HepG2 (cell line): ENCODE measurements at regions not wholly inside any gene's neighbourhood (a gene's known extent, or its start where the extent isn't known, plus 50 kb on each side); places are given as distances from the start of the nearest gene placed in this dataset.

ENCODE experiments used
- ATAC-seq: fragments of 200-7000 bp; cut with Tn5 transposase; 3 replicates; pipeline ENCODE4 v1.9.1; 2020; ENCODE audit warnings: mild to moderate bottlenecking, moderate library complexity
- BruUV-seq: library from RNA; stranded (reverse); fragments of 400-500 nt; replicated peaks from 2 replicates; lab custom pipeline; 2021; lab: Mats Ljungman, UMichigan
- CTCF ChIA-PET: fragments of 300-600 bp; formaldehyde crosslinking; extraction: SDS; loops from one replicate; lab custom pipeline; 2021; ENCODE audit warnings: low total read pairs, inconsistent platforms, low intra/inter-chr PET ratio; lab: Yijun Ruan, JAX
- POLR2A ChIA-PET: fragments of 350-600 bp; sonication (Branson Sonifier 250); formaldehyde crosslinking; loops from one replicate; lab custom pipeline; 2020; ENCODE audit warnings: antibody characterized with exemption, inconsistent platforms; lab: Yijun Ruan, JAX
- DNase-seq: peaks from one replicate; pipeline ENCODE4 v3.0.0-alpha.2; 2015; ENCODE audit warnings: low spot score
- FAIRE-seq: peaks from 3 replicates; lab custom pipeline; 2011; peaks lifted over from hg19 to GRCh38; lab: Jason Lieb, UNC
- H2AFZ ChIP-seq: one replicate; pipeline ENCODE4 v1.6.1; 2011; ENCODE audit warnings: low read length, inconsistent platforms
- H3K27ac ChIP-seq: fragments of 300-600 bp; 3 replicates; pipeline ENCODE4 v1.8.0; 2011; ENCODE audit warnings: mixed run types, mild to moderate bottlenecking, mixed read lengths, low read length, inconsistent platforms; ENCODE audit not compliant: insufficient read depth; ENCODE audit errors: extremely low read length
- H3K27me3 ChIP-seq, 2 experiments: fragments of 200-600 bp in 1 of 2; 2 replicates in 1 of 2; 3 replicates in 1 of 2; pipeline versions ENCODE4 v1.6.0 to v1.8.0; 2011; ENCODE audit warnings: low read length in 2 of 2, mild to moderate bottlenecking in 2 of 2, moderate library complexity in 2 of 2, inconsistent platforms in 1 of 2; ENCODE audit not compliant: insufficient read depth in 2 of 2, control insufficient read depth in 1 of 2
- H3K36me3 ChIP-seq, 2 experiments: fragments of 200-600 bp in 1 of 2; replicated peaks in 1 of 2; 2 replicates in 1 of 2; 3 replicates in 1 of 2; pipeline versions ENCODE4 v1.5.1 to v1.8.0; 2011; ENCODE audit warnings: low read length in 2 of 2, inconsistent platforms in 1 of 2; ENCODE audit not compliant: insufficient read depth in 2 of 2, control insufficient read depth in 1 of 2
- H3K4me1 ChIP-seq: 2 replicates; pipeline ENCODE4 v1.5.1; 2012; ENCODE audit warnings: low read length, inconsistent platforms; ENCODE audit not compliant: insufficient read depth
- H3K4me2 ChIP-seq: 2 replicates; pipeline ENCODE4 v1.6.0; 2011; ENCODE audit warnings: low read depth, low read length, inconsistent platforms
- H3K4me3 ChIP-seq, 3 experiments: fragments of 200-600 bp in 1 of 3; sonication (generic), shearing (Covaris generic) in 1 of 3; replicated peaks in 1 of 3; 2 replicates each; pipeline ENCODE4 v1.5.1; 2011 to 2016; ENCODE audit warnings: low read length in 3 of 3, inconsistent platforms in 2 of 3, low read depth in 2 of 3, mild to moderate bottlenecking in 2 of 3, control low read depth in 1 of 3, mixed read lengths in 1 of 3; ENCODE audit not compliant: insufficient read depth in 1 of 3
- H3K79me2 ChIP-seq: one replicate; pipeline ENCODE4 v1.6.1; 2011; ENCODE audit warnings: low read length, inconsistent platforms; ENCODE audit not compliant: insufficient read depth
- H3K9ac ChIP-seq: 2 replicates; pipeline ENCODE4 v1.6.0; 2011; ENCODE audit warnings: mild to moderate bottlenecking, low read depth, low read length, inconsistent platforms; ENCODE audit not compliant: insufficient read depth
- H3K9me3 ChIP-seq: 2 replicates; pipeline ENCODE4 v1.5.1; 2012; ENCODE audit warnings: mild to moderate bottlenecking, low read length
- H4K20me1 ChIP-seq: 2 replicates; pipeline ENCODE4 v1.6.0; 2011; ENCODE audit warnings: inconsistent platforms, mild to moderate bottlenecking, low read length, moderate library complexity; ENCODE audit not compliant: insufficient read depth
- ATF7 ChIP-seq, 2 experiments: fragments of 450-650 bp in 1 of 2; sonication (generic) in 1 of 2; formaldehyde crosslinking in 1 of 2; IDR thresholded peaks; 2 replicates each; pipeline versions ENCODE4 v1.4.0 to v1.6.1; 2016 to 2020; ENCODE audit warnings: antibody characterized with exemption in 1 of 2, mild to moderate bottlenecking in 1 of 2, missing genetic modification reagents in 1 of 2
- CAMTA2 ChIP-seq: sonication (generic); formaldehyde crosslinking; IDR thresholded peaks from 2 replicates; pipeline ENCODE4 v1.4.0; 2020; ENCODE audit warnings: mild to moderate bottlenecking, missing genetic modification reagents, borderline replicate concordance
- NBN ChIP-seq: fragments of 450-650 bp; conservative IDR thresholded peaks from 2 replicates; pipeline ENCODE4 v1.6.1; 2017
- ONECUT2 ChIP-seq: sonication (generic); formaldehyde crosslinking; IDR thresholded peaks from 2 replicates; pipeline ENCODE4 v1.4.0; 2020; ENCODE audit warnings: missing genetic modification reagents
- RCOR2 ChIP-seq: IDR thresholded peaks from 2 replicates; pipeline ENCODE4 v1.6.1; 2016; ENCODE audit warnings: missing biosample characterization, missing genetic modification reagents
- SMAD9 ChIP-seq: sonication (generic); formaldehyde crosslinking; IDR thresholded peaks from 2 replicates; pipeline ENCODE4 v1.5.1; 2020; ENCODE audit warnings: mild to moderate bottlenecking, missing genetic modification reagents
- XBP1 ChIP-seq: sonication (generic); formaldehyde crosslinking; IDR thresholded peaks from 2 replicates; pipeline ENCODE4 v1.5.0; 2020; ENCODE audit warnings: missing genetic modification reagents
- ZNF343 ChIP-seq: sonication (generic); formaldehyde crosslinking; IDR thresholded peaks from 2 replicates; pipeline ENCODE4 v1.4.0; 2020; ENCODE audit warnings: mild to moderate bottlenecking, missing genetic modification reagents
- in situ Hi-C: cut with HindIII; loops from 2 replicates; pipeline ENCODE4 v1.10.0; 2017; ENCODE audit warnings: low pct_unique_long_range_greater_than_20kb; ENCODE audit not compliant: extremely low pct_ligation_motif_present
- intact Hi-C: fragments of 100-400 bp; cut with micrococcal nuclease; formaldehyde crosslinking; loops from one replicate; pipeline ENCODE4 v1.10.0; 2022; ENCODE audit not compliant: unreplicated experiment
- TF ChIP-seq, protein P1 (sequence below): sonication (generic); formaldehyde crosslinking; IDR thresholded peaks from 2 replicates; pipeline ENCODE4 v1.5.0; 2020; ENCODE audit warnings: mild to moderate bottlenecking, missing genetic modification reagents
- TF ChIP-seq, protein P2 (sequence below): sonication (generic); formaldehyde crosslinking; IDR thresholded peaks from 2 replicates; pipeline ENCODE4 v1.4.0; 2020; ENCODE audit warnings: mild to moderate bottlenecking, missing genetic modification reagents

DNA sequence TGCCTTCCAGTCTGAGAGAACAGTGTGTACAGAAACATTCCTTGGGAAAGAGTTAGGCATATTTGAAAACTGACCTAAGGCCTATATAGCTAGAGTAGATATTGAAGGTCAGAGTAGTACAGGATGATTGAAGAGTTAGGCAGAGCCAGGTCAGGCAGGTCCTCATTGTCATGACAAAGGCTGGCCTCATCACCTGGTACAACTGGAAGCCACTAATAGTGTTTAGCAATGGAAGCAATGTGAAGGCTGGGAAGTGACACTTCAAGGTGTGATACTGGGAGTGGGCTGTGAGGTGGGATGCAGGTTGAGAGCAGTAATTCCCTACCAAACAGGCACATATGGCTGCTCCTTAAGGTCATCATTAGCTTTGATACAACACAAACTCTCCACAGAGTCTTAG is 123.6 kb upstream of the CCNH start:
- no peak for ATAC-seq
- H3K27ac ChIP-seq = no peak overlapping the region
- no peak overlapping the region for H3K9ac ChIP-seq
- no peak for DNase-seq
- BruUV-seq = no TSS peak
- no peaks in the 10 kb centered on the region for H3K27me3 ChIP-seq
- ChIA-PET CTCF (no interaction called here), POLR2A (no interaction called here)
- no peak overlapping the region for H3K4me2 ChIP-seq
- TF ChIP-seq, protein P1, sequence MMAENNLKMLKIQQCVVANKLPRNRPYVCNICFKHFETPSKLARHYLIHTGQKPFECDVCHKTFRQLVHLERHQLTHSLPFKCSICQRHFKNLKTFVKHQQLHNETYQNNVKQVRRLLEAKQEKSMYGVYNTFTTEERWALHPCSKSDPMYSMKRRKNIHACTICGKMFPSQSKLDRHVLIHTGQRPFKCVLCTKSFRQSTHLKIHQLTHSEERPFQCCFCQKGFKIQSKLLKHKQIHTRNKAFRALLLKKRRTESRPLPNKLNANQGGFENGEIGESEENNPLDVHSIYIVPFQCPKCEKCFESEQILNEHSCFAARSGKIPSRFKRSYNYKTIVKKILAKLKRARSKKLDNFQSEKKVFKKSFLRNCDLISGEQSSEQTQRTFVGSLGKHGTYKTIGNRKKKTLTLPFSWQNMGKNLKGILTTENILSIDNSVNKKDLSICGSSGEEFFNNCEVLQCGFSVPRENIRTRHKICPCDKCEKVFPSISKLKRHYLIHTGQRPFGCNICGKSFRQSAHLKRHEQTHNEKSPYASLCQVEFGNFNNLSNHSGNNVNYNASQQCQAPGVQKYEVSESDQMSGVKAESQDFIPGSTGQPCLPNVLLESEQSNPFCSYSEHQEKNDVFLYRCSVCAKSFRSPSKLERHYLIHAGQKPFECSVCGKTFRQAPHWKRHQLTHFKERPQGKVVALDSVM = no peak
- TF ChIP-seq ZNF343 (CRISPR knock-in tag) (no peak), ATF7 (IDR thresholded peaks at IDR 0.05) (no peak), ATF7 (CRISPR knock-in tag; IDR thresholded peaks at IDR 0.05) (no peak), NBN (no peak), RCOR2 (CRISPR knock-in tag) (no peak), XBP1 (no peak), ONECUT2 (CRISPR knock-in tag) (no peak), SMAD9 (CRISPR knock-in tag) (no peak), CAMTA2 (CRISPR knock-in tag) (no peak)
- TF ChIP-seq, protein P2, sequence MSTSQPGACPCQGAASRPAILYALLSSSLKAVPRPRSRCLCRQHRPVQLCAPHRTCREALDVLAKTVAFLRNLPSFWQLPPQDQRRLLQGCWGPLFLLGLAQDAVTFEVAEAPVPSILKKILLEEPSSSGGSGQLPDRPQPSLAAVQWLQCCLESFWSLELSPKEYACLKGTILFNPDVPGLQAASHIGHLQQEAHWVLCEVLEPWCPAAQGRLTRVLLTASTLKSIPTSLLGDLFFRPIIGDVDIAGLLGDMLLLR (CRISPR knock-in tag) = no peak
- no peaks in the 10 kb centered on the region for H3K36me3 ChIP-seq
- in situ Hi-C loops = no loop called here
- no peak for FAIRE-seq
- H2AFZ ChIP-seq = no peak overlapping the region
- no peaks in the 10 kb centered on the region for H4K20me1 ChIP-seq
- H3K4me1 ChIP-seq = no peaks in the 10 kb centered on the region
- no peaks in the 10 kb centered on the region for H3K79me2 ChIP-seq
- intact Hi-C loops = no loop called here
- H3K4me3 ChIP-seq = no peak overlapping the region
- no peaks in the 10 kb centered on the region for H3K9me3 ChIP-seq
